Mesendoderm (in vitro differentiated cells): ENCODE measurements at regions not wholly inside any gene's neighbourhood (a gene's known extent, or its start where the extent isn't known, plus 50 kb on each side); places are given as distances from the start of the nearest gene placed in this dataset.
A peak's percentile ranks its signal among the peaks of the same experiment; 100 is the strongest.

Experiments
- DNase-seq: peaks from one replicate; pipeline ENCODE4 v3.0.0; 2013
- H2AK5ac ChIP-seq: 2 replicates; pipeline ENCODE4 v1.6.1; 2013; ENCODE audit warnings: low read length, inconsistent platforms
- H2BK120ac ChIP-seq: 2 replicates; pipeline ENCODE4 v1.6.1; 2013; ENCODE audit warnings: low read depth, mild to moderate bottlenecking, low read length, moderate library complexity, mixed read lengths
- H2BK15ac ChIP-seq: replicated peaks from 2 replicates; pipeline ENCODE4 v1.6.1; 2013; ENCODE audit warnings: low read depth, mild to moderate bottlenecking, moderate library complexity
- H2BK5ac ChIP-seq: 2 replicates; pipeline ENCODE4 v1.6.1; 2013; ENCODE audit warnings: low read length, inconsistent platforms
- H3K18ac ChIP-seq: 2 replicates; pipeline ENCODE4 v1.6.1; 2013; ENCODE audit warnings: mild to moderate bottlenecking, low read length, mixed read lengths
- H3K23ac ChIP-seq: one replicate; pipeline ENCODE4 v1.6.1; 2013; ENCODE audit warnings: low read length
- H3K27ac ChIP-seq: 2 replicates; pipeline ENCODE4 v1.5.1; 2013; ENCODE audit warnings: low read depth, mild to moderate bottlenecking, inconsistent platforms, low read length, moderate library complexity
- H3K27me3 ChIP-seq: 2 replicates; pipeline ENCODE4 v1.6.1; 2013; ENCODE audit warnings: low read length, control low read depth, mild to moderate bottlenecking, inconsistent platforms; ENCODE audit not compliant: insufficient read depth, poor library complexity
- H3K36me3 ChIP-seq: 2 replicates; pipeline ENCODE4 v1.6.1; 2013; ENCODE audit warnings: low read length, inconsistent platforms; ENCODE audit not compliant: control insufficient read depth, insufficient read depth
- H3K4ac ChIP-seq: one replicate; pipeline ENCODE4 v1.6.1; 2013; ENCODE audit warnings: low read depth, mild to moderate bottlenecking, low read length, moderate library complexity
- H3K4me1 ChIP-seq: 2 replicates; pipeline ENCODE4 v1.6.1; 2013; ENCODE audit warnings: low read depth, low read length, inconsistent platforms; ENCODE audit not compliant: control insufficient read depth
- H3K4me2 ChIP-seq: 2 replicates; pipeline ENCODE4 v1.6.1; 2013; ENCODE audit warnings: low read length
- H3K4me3 ChIP-seq: 2 replicates; pipeline ENCODE4 v1.5.1; 2013; ENCODE audit warnings: mild to moderate bottlenecking, low read length
- H3K56ac ChIP-seq: one replicate; pipeline ENCODE4 v1.6.1; 2013; ENCODE audit warnings: low read length
- H3K79me1 ChIP-seq: 2 replicates; pipeline ENCODE4 v1.6.1; 2013; ENCODE audit warnings: low read length, inconsistent platforms
- H3K79me2 ChIP-seq: 2 replicates; pipeline ENCODE4 v1.6.1; 2013; ENCODE audit warnings: mild to moderate bottlenecking, low read length; ENCODE audit not compliant: control insufficient read depth, insufficient read depth
- H3K9ac ChIP-seq: 2 replicates; pipeline ENCODE4 v1.6.1; 2013; ENCODE audit warnings: low read length, inconsistent platforms
- H4K5ac ChIP-seq: one replicate; pipeline ENCODE4 v1.6.1; 2013; ENCODE audit warnings: low read length
- H4K8ac ChIP-seq: one replicate; pipeline ENCODE4 v1.6.1; 2013; ENCODE audit warnings: low read depth, mild to moderate bottlenecking, control low read depth, low read length, moderate library complexity
- WGBS: extraction: QIAGEN DNeasy Blood & Tissue Kit; methylation state at CpG from one replicate; pipeline ENCODE4 v1.1.7; 2013; ENCODE audit warnings: low lambda C conversion rate, missing lambda C conversion rate; ENCODE audit not compliant: insufficient coverage; ENCODE audit errors: extremely low coverage; 5-methylcytosine and 5-hydroxymethylcytosine counted together

DNA sequence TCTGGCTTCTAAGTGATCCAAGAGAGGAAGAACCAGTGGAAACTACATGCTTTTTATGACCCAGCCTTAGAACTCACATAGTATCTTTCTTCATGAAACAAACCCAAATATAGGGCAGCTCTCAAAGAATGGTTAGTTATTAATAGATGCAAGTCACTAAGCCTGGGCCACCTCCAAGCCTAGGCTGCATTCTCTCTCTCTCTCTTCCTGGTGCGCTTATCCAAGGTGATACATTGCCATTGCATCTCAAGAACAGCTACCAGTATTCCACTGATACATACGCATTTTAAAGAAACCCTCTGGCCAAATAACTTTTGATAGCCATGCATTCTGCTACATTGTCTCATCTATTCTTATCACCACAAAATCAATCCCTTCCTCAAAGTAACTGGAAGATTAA is 455.6 kb upstream of the ADGRL2 start:
- no peak overlapping the region for H3K4me3 ChIP-seq
- H3K4me1 ChIP-seq = peaks cover 5% of the 10 kb centered on the region

DNA sequence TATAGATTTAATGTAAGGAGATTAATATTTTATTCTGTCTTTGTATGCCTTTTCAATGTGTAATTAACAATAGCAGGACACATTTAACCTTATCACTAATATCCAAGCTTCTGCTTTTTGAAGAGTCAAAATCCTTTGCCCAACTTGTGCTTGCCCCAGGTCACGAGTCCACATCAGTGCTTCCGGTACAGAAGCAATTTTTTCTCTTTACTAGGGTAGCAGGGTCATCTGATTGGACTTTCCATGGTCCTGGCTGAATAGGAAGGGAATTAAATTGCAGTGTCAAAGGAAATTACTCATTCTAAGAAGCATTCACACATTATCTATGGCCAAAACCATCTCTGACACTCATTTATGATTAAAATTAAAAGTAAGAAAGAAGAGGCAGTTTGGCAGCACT is 460.5 kb upstream of the ADGRL2 start:
- no peak overlapping the region for H3K4me3 ChIP-seq
- no peak overlapping the region for H3K23ac ChIP-seq
- H2BK5ac ChIP-seq = no peak overlapping the region
- no peak overlapping the region for H2BK120ac ChIP-seq
- H4K8ac ChIP-seq = no peak overlapping the region
- no peak overlapping the region for H2BK15ac ChIP-seq
- no peak overlapping the region for H3K27ac ChIP-seq
- H3K79me2 ChIP-seq = no peaks in the 10 kb centered on the region
- H3K4me2 ChIP-seq = no peak overlapping the region
- no peak overlapping the region for H3K18ac ChIP-seq
- H3K4me1 ChIP-seq = peaks cover 2% of the 10 kb centered on the region
- no CpG with 5 or more reads among the region's 2 CpGs for WGBS
- H3K9ac ChIP-seq = no peak overlapping the region
- no peaks in the 10 kb centered on the region for H3K79me1 ChIP-seq
- no peak overlapping the region for H2AK5ac ChIP-seq
- DNase-seq = no peak
- no peak overlapping the region for H3K56ac ChIP-seq
- no peak overlapping the region for H4K5ac ChIP-seq
- H3K27me3 ChIP-seq = no peaks in the 10 kb centered on the region
- H3K4ac ChIP-seq = no peak overlapping the region
- no peaks in the 10 kb centered on the region for H3K36me3 ChIP-seq

More for the DNA sequence above, 455.6 kb upstream of the ADGRL2 start:
- Histone ChIP-seq H3K4ac (no peak overlapping the region), H4K8ac (no peak overlapping the region), H3K79me2 (no peaks in the 10 kb centered on the region), H3K4me2 (no peak overlapping the region), H2BK15ac (no peak overlapping the region), H3K23ac (no peak overlapping the region), H3K36me3 (no peaks in the 10 kb centered on the region), H2BK120ac (no peak overlapping the region), H3K27ac (no peak overlapping the region), H3K18ac (no peak overlapping the region), H3K79me1 (no peaks in the 10 kb centered on the region), H3K27me3 (no peaks in the 10 kb centered on the region), H2AK5ac (no peak overlapping the region), H3K56ac (no peak overlapping the region), H3K9ac (no peak overlapping the region), H4K5ac (no peak overlapping the region), H2BK5ac (no peak overlapping the region)
- no CpG with 5 or more reads among the region's 2 CpGs for WGBS
- DNase-seq = no peak

DNA sequence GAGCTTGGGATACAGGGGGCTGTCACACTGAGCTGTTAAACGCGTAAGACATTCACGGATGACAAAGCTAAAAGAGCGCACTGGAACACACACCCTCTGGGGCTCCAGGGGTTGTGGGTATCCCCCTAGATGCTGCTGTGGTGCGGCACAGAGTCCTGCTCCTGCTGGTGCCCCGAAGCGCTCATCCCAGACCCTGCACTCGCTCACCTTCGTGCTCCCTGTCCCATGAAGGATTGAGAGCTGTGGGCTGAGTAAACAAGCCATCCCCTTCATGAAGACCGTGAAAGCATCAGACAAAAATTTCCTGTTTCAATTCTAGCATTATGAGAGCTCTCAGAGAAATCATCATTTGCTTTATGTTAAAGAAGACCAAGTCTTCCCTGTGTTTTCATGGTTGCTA is 463.5 kb upstream of the ADGRL2 start:
- H3K27ac ChIP-seq = no peak overlapping the region
- H3K27me3 ChIP-seq = no peaks in the 10 kb centered on the region
- H3K18ac ChIP-seq = no peak overlapping the region
- H3K23ac ChIP-seq = no peak overlapping the region
- WGBS = no CpG with 5 or more reads among the region's 10 CpGs
- no peak overlapping the region for H3K4me3 ChIP-seq
- no peak overlapping the region for H4K5ac ChIP-seq
- no peaks in the 10 kb centered on the region for H3K79me1 ChIP-seq
- H3K36me3 ChIP-seq = no peaks in the 10 kb centered on the region
- H3K4ac ChIP-seq = no peak overlapping the region
- no peak overlapping the region for H2BK15ac ChIP-seq
- no peak overlapping the region for H3K56ac ChIP-seq
- no peak overlapping the region for H2AK5ac ChIP-seq
- H3K79me2 ChIP-seq = no peaks in the 10 kb centered on the region
- DNase-seq = no peak
- H4K8ac ChIP-seq = no peak overlapping the region
- H3K4me2 ChIP-seq = no peak overlapping the region
- H3K4me1 ChIP-seq = peaks cover 2% of the 10 kb centered on the region
- H3K9ac ChIP-seq = no peak overlapping the region
- H2BK5ac ChIP-seq = no peak overlapping the region
- H2BK120ac ChIP-seq = no peak overlapping the region

DNA sequence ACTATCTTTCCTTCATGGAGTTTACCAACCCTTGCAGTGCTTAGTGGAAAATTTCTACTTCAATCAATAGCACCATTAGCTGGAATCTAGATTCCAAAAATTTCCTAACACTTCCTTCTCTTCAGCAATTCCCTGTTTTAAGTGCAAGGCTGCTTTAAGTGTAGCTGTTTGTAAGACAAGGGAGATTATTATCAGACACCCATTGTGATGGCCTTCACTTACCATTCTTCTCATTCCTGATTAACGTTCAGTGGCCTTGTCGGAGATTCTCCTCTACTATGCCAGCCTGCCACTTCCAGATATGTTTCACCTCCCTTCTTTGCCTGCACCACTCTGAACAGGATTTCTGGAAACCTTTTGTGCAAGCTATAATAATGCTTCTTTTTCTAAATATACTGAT is 464.9 kb upstream of the ADGRL2 start:
- H3K79me1 ChIP-seq = no peaks in the 10 kb centered on the region

DNA sequence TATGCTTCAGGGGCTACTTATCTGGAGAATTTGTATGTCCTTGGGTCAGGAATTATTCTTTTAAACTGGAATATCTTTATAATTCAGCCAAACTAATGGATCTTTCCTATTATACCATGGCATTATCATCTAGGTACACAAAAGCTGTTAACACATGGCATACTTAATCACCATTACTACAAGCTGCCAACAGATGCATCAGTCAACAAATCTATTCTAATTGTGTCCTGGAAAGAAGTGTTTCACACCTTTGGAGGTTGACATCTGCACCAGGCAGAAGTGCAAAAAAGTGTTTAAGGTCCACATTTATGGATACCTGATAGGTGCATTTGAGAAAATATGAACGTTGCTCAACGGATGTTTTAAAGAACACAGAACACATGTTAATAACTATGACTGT is 470.2 kb upstream of the ADGRL2 start:
- no peak overlapping the region for H2BK120ac ChIP-seq
- H3K9ac ChIP-seq = no peak overlapping the region
- no peak overlapping the region for H3K56ac ChIP-seq
- no CpG with 5 or more reads among the region's 2 CpGs for WGBS
- no peak overlapping the region for H3K4me3 ChIP-seq
- H4K5ac ChIP-seq = no peak overlapping the region
- no peaks in the 10 kb centered on the region for H3K36me3 ChIP-seq
- H2BK15ac ChIP-seq = no peak overlapping the region
- DNase-seq = peak; percentile 16
- H3K4me1 ChIP-seq = peaks cover 3% of the 10 kb centered on the region
- no peaks in the 10 kb centered on the region for H3K79me2 ChIP-seq
- no peak overlapping the region for H2BK5ac ChIP-seq
- no peak overlapping the region for H3K4ac ChIP-seq
- H3K4me2 ChIP-seq = no peak overlapping the region
- H3K27me3 ChIP-seq = no peaks in the 10 kb centered on the region
- H3K18ac ChIP-seq = no peak overlapping the region
- H2AK5ac ChIP-seq = no peak overlapping the region
- H4K8ac ChIP-seq = no peak overlapping the region
- no peaks in the 10 kb centered on the region for H3K79me1 ChIP-seq
- no peak overlapping the region for H3K27ac ChIP-seq
- H3K23ac ChIP-seq = no peak overlapping the region

More for the DNA sequence above, 464.9 kb upstream of the ADGRL2 start:
- H3K27ac ChIP-seq = no peak overlapping the region
- no peak overlapping the region for H2BK15ac ChIP-seq
- peak; percentile 89 for DNase-seq
- H3K4me3 ChIP-seq = no peak overlapping the region
- no peak overlapping the region for H4K8ac ChIP-seq
- no peak overlapping the region for H4K5ac ChIP-seq
- H3K4ac ChIP-seq = no peak overlapping the region
- H3K4me1 ChIP-seq = peaks cover 2% of the 10 kb centered on the region
- no peaks in the 10 kb centered on the region for H3K79me2 ChIP-seq
- no peaks in the 10 kb centered on the region for H3K27me3 ChIP-seq
- H3K18ac ChIP-seq = no peak overlapping the region
- H3K36me3 ChIP-seq = no peaks in the 10 kb centered on the region
- H3K56ac ChIP-seq = no peak overlapping the region
- no peak overlapping the region for H3K9ac ChIP-seq
- H3K23ac ChIP-seq = no peak overlapping the region
- H2BK120ac ChIP-seq = no peak overlapping the region
- H2AK5ac ChIP-seq = no peak overlapping the region
- no CpG with 5 or more reads among the region's 2 CpGs for WGBS
- no peak overlapping the region for H2BK5ac ChIP-seq
- H3K4me2 ChIP-seq = no peak overlapping the region

DNA sequence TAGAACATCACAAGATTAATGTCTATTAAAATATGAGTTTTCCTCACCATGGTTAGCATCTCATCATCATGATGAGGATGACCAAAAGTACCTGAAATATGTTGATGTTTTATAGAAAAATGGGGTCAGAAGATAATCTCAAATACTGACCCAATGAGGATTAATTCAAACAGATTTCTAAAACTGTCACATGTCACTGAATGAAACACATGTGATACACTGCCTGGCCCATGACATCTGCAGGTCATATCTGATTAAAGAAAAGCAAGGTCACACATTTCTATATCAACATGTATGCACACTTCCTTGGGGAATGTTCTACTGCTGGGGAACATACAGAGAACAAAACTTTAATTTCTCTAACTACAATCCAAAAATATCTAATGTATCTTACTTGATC is 470.6 kb upstream of the ADGRL2 start:
- H3K4me3 ChIP-seq = no peak overlapping the region
- H3K18ac ChIP-seq = no peak overlapping the region
- no peak overlapping the region for H2AK5ac ChIP-seq
- no peaks in the 10 kb centered on the region for H3K79me1 ChIP-seq
- H3K79me2 ChIP-seq = no peaks in the 10 kb centered on the region
- no peak overlapping the region for H3K4me2 ChIP-seq
- H3K9ac ChIP-seq = no peak overlapping the region
- H3K4ac ChIP-seq = no peak overlapping the region
- no peak overlapping the region for H4K5ac ChIP-seq
- no peaks in the 10 kb centered on the region for H3K27me3 ChIP-seq
- H3K27ac ChIP-seq = no peak overlapping the region
- H3K36me3 ChIP-seq = no peaks in the 10 kb centered on the region
- peaks cover 3% of the 10 kb centered on the region for H3K4me1 ChIP-seq
- H3K56ac ChIP-seq = no peak overlapping the region
- no peak overlapping the region for H2BK120ac ChIP-seq
- H2BK15ac ChIP-seq = no peak overlapping the region
- no peak overlapping the region for H3K23ac ChIP-seq
- no peak overlapping the region for H2BK5ac ChIP-seq
- no peak overlapping the region for H4K8ac ChIP-seq
- no peak for DNase-seq
